ENCODE measurements at regions not wholly inside any gene's neighbourhood (a gene's known extent, or its start where the extent isn't known, plus 50 kb on each side); places are given as distances from the start of the nearest gene placed in this dataset.

DNA sequence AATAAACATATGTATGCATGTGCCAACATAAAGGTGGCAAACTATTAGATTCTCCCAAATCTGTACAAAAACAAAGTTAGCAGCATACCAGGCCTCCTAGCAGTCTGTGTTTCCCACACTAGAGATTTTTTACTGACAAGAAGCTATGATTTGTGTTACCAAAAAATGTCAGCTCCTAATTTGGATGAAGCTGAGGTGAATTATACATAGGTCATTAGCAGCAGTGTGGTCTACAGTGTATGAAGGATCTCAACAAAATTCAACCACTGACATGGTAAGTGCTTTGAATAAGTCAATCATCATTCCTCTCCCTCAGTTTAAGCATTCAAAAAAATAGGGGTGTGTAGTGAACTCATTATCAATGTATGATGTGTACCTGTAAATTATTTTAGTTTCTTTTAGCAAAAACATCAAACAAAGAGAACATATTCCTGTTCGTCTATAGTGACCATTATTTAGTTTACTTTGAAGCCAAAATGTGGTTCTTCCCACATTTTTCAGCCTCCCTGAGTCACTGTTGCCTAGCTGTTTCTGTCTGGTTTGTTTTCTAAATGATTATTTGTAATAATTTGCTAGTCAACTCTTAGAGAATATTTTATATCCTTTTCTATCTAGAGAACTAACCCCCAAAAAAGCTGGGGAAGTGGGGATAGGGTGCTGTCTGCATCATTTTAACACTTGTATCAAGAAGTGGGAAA lies 52.1 kb upstream of the RGMB start:
- TF ChIP-seq, protein P1, sequence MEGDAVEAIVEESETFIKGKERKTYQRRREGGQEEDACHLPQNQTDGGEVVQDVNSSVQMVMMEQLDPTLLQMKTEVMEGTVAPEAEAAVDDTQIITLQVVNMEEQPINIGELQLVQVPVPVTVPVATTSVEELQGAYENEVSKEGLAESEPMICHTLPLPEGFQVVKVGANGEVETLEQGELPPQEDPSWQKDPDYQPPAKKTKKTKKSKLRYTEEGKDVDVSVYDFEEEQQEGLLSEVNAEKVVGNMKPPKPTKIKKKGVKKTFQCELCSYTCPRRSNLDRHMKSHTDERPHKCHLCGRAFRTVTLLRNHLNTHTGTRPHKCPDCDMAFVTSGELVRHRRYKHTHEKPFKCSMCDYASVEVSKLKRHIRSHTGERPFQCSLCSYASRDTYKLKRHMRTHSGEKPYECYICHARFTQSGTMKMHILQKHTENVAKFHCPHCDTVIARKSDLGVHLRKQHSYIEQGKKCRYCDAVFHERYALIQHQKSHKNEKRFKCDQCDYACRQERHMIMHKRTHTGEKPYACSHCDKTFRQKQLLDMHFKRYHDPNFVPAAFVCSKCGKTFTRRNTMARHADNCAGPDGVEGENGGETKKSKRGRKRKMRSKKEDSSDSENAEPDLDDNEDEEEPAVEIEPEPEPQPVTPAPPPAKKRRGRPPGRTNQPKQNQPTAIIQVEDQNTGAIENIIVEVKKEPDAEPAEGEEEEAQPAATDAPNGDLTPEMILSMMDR (IDR thresholded peaks at IDR 0.05): no peak
- DNase-seq (no peak), ATAC-seq (no peak)
- H3K4me1 ChIP-seq (ENCODE audit: low read depth): no peaks in the 10 kb centered on the region
- intact Hi-C loops (cut with DNase I, micrococcal nuclease): no loop called here
- H3K9me3 ChIP-seq: no peaks in the 10 kb centered on the region
- no peaks in the 10 kb centered on the region for H3K36me3 ChIP-seq (ENCODE audit: low read depth)
- no peak overlapping the region for H3K4me3 ChIP-seq

DNA sequence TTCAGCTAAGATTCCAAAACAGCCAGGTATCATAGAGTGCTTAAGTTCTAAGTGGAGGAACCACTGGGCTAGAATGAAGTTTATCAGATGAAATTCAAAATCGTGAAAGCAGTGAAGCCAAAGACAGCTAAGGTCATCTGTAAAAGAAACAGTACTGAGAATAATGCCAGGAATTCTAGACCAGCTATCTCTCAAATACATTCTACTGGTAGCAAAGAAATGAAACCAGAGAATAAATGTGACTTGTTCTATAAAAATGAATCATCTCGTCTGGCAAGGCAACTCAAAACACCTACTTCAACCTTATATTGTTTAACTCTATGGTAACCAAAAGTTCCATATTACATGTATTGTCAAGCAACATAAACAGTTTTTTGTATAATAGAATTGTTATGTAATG lies 51.3 kb upstream of the RGMB start:
- Histone ChIP-seq H3K36me3 (ENCODE audit: low read depth) (no peaks in the 10 kb centered on the region), H3K4me3 (no peak overlapping the region), H3K9me3 (no peaks in the 10 kb centered on the region), H3K4me1 (ENCODE audit: low read depth) (no peaks in the 10 kb centered on the region)
- intact Hi-C loops (cut with DNase I, micrococcal nuclease): no loop called here
- TF ChIP-seq, protein P1 (IDR thresholded peaks at IDR 0.05): no peak
- DNase-seq (no peak), ATAC-seq (no peak)

DNA sequence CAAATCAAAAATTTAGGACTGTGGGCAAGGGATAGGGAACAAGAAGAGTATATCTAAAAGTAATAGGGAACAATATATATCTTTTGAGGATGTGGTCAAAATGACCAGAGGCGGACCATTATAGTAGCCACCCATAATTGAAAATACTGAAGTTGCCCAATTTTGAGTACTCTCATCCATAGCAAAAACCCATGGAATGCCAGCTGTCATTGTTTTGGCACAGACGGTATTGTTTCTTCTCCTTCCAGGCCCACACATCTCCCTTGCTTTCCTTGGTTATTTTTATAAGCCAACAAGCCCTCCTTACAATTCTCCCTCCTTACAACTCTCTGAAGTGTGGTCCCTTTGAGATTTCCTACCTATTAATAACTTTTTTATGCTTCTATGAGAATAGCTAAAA lies 50.4 kb upstream of the RGMB start:
- no peaks in the 10 kb centered on the region for H3K36me3 ChIP-seq (ENCODE audit: low read depth)
- TF ChIP-seq, protein P1 (IDR thresholded peaks at IDR 0.05): no peak
- intact Hi-C loops (cut with DNase I, micrococcal nuclease): no loop called here
- ATAC-seq (no peak), DNase-seq (no peak)
- H3K4me1 ChIP-seq (ENCODE audit: low read depth): no peaks in the 10 kb centered on the region
- no peaks in the 10 kb centered on the region for H3K9me3 ChIP-seq
- no peak overlapping the region for H3K4me3 ChIP-seq
